ENCODE measurements at regions not wholly inside any gene's neighbourhood (a gene's known extent, or its start where the extent isn't known, plus 50 kb on each side); places are given as distances from the start of the nearest gene placed in this dataset.

GRCh38 chr11:25628030-25628429, 703.9 kb upstream of the ANO3 start:
- TF ChIP-seq EZH2 (IDR thresholded peaks at IDR 0.05; ENCODE audit: insufficient read depth, poor library complexity, severe bottlenecking): no peak
- no peak for TF ChIP-seq EZH2phosphoT487 (IDR thresholded peaks at IDR 0.05; ENCODE audit: insufficient read depth, low read depth)

All from GM23248 (cell line).